OCI-LY1 (cell line): ENCODE measurements at regions not wholly inside any gene's neighbourhood (a gene's known extent, or its start where the extent isn't known, plus 50 kb on each side); places are given as distances from the start of the nearest gene placed in this dataset.

Experiments
- EZH2 ChIP-seq: fragments of 200-600 bp; sonication (generic), shearing (Covaris generic); IDR thresholded peaks from 2 replicates; pipeline ENCODE4 v1.8.0; 2017; ENCODE audit warnings: borderline replicate concordance, mixed run types, mild to moderate bottlenecking, antibody characterized with exemption, low read length, moderate library complexity, mixed read lengths
- TF ChIP-seq, protein P1 (sequence below): fragments of 200-600 bp; sonication (generic), shearing (Covaris generic); IDR thresholded peaks from 2 replicates; pipeline ENCODE4 v1.5.1; 2017; ENCODE audit warnings: mild to moderate bottlenecking, antibody characterized with exemption, low read length, moderate library complexity, mixed read lengths

DNA sequence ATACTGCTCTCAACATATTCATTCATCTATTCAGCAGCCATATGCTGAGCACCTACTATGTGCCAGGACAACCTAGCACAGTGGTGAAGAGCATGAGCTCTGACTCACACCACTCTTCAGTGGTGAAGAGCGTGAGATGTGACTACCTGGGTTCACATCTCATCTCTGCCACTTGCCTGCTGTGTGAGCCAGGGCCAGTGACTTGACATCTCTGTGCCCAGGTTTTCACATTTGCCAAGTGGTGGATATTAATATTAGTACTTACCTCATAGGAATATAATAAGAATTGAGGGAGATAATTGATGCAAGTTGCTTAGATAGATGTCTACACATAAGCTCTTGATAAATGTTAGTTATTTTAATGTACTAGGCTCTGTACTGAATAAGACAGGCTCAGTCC lies 488.9 kb downstream of the PTPRU start:
- TF ChIP-seq, protein P1, sequence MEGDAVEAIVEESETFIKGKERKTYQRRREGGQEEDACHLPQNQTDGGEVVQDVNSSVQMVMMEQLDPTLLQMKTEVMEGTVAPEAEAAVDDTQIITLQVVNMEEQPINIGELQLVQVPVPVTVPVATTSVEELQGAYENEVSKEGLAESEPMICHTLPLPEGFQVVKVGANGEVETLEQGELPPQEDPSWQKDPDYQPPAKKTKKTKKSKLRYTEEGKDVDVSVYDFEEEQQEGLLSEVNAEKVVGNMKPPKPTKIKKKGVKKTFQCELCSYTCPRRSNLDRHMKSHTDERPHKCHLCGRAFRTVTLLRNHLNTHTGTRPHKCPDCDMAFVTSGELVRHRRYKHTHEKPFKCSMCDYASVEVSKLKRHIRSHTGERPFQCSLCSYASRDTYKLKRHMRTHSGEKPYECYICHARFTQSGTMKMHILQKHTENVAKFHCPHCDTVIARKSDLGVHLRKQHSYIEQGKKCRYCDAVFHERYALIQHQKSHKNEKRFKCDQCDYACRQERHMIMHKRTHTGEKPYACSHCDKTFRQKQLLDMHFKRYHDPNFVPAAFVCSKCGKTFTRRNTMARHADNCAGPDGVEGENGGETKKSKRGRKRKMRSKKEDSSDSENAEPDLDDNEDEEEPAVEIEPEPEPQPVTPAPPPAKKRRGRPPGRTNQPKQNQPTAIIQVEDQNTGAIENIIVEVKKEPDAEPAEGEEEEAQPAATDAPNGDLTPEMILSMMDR = no peak
- no peak for TF ChIP-seq EZH2
